ENCODE measurements at regions not wholly inside any gene's neighbourhood (a gene's known extent, or its start where the extent isn't known, plus 50 kb on each side); places are given as distances from the start of the nearest gene placed in this dataset.
A peak's percentile ranks its signal among the peaks of the same experiment; 100 is the strongest.

DNA sequence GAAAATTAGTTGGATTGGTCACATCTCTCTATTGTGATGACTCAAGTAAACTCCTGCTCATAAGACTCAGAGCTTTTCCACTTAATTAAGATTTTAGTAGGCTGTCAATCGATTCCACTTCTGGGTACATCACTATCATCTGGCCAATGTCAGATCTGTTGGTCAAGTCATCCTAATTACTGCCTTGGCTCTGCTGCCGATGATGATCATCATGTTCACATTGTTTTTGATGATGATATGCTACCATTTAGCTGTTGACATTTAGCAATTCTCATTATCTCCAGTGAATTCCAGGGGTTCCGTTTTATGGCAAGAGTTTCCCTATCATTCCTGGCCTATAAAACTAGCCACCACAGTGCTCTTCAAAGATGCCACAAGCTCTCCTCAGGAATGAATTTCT, 253.4 kb downstream of the IKZF2 start:
- Histone ChIP-seq H3K27me3 (replicated peaks; ENCODE audit: insufficient read depth) (no peaks in the 10 kb centered on the region), H3K36me3 (ENCODE audit: low read depth) (no peaks in the 10 kb centered on the region), H4K20me1 (ENCODE audit: insufficient read depth) (no peaks in the 10 kb centered on the region), H3K9me3 (ENCODE audit: low read depth) (no peaks in the 10 kb centered on the region), H3K27ac (no peak overlapping the region), H3K9me2 (ENCODE audit: insufficient read depth) (no peaks in the 10 kb centered on the region), H3F3A (ENCODE audit: insufficient read depth) (peaks cover 7% of the 10 kb centered on the region; the same call in 1 of the 2 replicates), H3K79me2 (ENCODE audit: insufficient read depth) (no peaks in the 10 kb centered on the region), H3K4me3 (no peak overlapping the region), H2AFZ (no peak overlapping the region), H3K9ac (no peak overlapping the region), H3K4me1 (ENCODE audit: insufficient read depth) (peaks cover 13% of the 10 kb centered on the region), H3K4me2 (ENCODE audit: unreplicated experiment) (peak overlapping the region; percentile 5)
- in situ Hi-C loops (cut with MboI): no loop called here
- TF ChIP-seq EZH2phosphoT487 (IDR thresholded peaks at IDR 0.05; ENCODE audit: insufficient read depth, low read depth): no peak
- 75 to 77% methylated on average over 3 of the region's 3 CpGs for WGBS, 2 experiments (ENCODE audit: low coverage in 1 of 2, low lambda C conversion rate in 2 of 2, missing lambda C conversion rate in 2 of 2)
- DNase-seq: no peak

DNA sequence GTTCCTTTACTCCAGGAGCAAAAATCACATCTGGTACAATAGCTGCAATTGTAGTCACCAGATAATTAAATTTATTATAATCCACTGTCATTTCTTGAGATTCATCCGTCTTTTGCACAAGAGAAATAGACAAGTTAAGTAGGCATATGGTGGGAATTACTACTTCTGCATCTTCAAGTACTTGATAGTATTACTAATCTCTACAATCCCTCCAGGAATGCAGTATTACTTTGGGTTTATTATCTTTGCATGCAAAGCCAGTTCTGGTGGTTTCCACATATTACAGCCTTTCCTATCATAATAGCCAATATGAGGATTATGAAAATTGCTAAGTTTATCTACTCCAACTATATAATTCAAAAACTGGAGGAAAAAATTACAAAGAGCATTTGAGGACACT, 254.1 kb downstream of the IKZF2 start:
- no peaks in the 10 kb centered on the region for H3K36me3 ChIP-seq (ENCODE audit: low read depth)
- 50 to 71% methylated on average over 1 of the region's 1 CpG for WGBS, 2 experiments (ENCODE audit: low coverage in 1 of 2, low lambda C conversion rate in 2 of 2, missing lambda C conversion rate in 2 of 2)

DNA sequence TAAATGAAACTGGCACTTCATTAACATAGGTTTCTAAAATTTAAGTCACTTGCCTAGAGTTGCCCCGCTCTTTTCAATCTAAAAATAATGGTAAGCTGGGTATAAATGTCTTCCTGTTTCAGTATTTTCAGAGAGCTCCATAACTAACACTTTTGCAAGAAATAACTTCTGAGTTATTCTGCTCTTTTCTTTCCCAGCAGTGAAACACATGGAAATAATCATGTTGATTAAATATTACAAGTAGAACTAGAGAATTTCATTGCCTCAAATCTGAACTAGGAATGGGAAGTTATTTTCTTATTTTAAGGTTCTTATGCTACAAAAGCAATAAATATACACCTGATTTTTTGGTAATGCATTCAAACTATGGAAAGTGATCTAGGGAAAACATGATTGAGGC, 257.4 kb downstream of the IKZF2 start:
- Histone ChIP-seq H3K27ac (no peak overlapping the region), H2AFZ (no peak overlapping the region), H3K9ac (no peak overlapping the region), H3F3A (ENCODE audit: insufficient read depth) (peaks cover 7% of the 10 kb centered on the region; the same call in 1 of the 2 replicates), H4K20me1 (ENCODE audit: insufficient read depth) (no peaks in the 10 kb centered on the region), H3K79me2 (ENCODE audit: insufficient read depth) (no peaks in the 10 kb centered on the region), H3K9me2 (ENCODE audit: insufficient read depth) (no peaks in the 10 kb centered on the region), H3K4me2 (ENCODE audit: unreplicated experiment) (no peak overlapping the region), H3K4me1 (ENCODE audit: insufficient read depth) (peaks cover 13% of the 10 kb centered on the region), H3K4me3 (no peak overlapping the region), H3K36me3 (ENCODE audit: low read depth) (no peaks in the 10 kb centered on the region), H3K27me3 (replicated peaks; ENCODE audit: insufficient read depth) (no peaks in the 10 kb centered on the region), H3K9me3 (ENCODE audit: low read depth) (no peaks in the 10 kb centered on the region)
- TF ChIP-seq EZH2 (IDR thresholded peaks at IDR 0.05; ENCODE audit: insufficient read depth, poor library complexity, severe bottlenecking): no peak
- TF ChIP-seq EZH2phosphoT487 (IDR thresholded peaks at IDR 0.05; ENCODE audit: insufficient read depth, low read depth): no peak
- 96 to 97% methylated on average over 1 of the region's 1 CpG for WGBS, 2 experiments (ENCODE audit: low coverage in 1 of 2, low lambda C conversion rate in 2 of 2, missing lambda C conversion rate in 2 of 2)
- in situ Hi-C loops (cut with MboI): no loop called here
- DNase-seq: no peak

More for the DNA sequence above, 254.1 kb downstream of the IKZF2 start:
- H3K79me2 ChIP-seq (ENCODE audit: insufficient read depth): no peaks in the 10 kb centered on the region
- H2AFZ ChIP-seq: no peak overlapping the region
- H3K4me3 ChIP-seq: no peak overlapping the region
- TF ChIP-seq EZH2phosphoT487 (IDR thresholded peaks at IDR 0.05; ENCODE audit: insufficient read depth, low read depth) (no peak), EZH2 (IDR thresholded peaks at IDR 0.05; ENCODE audit: insufficient read depth, poor library complexity, severe bottlenecking) (no peak)
- 0 out of 2 replicates have a peak overlapping the region, but pooled peaks have one; percentile 25 for H3K27ac ChIP-seq
- H3K4me2 ChIP-seq (ENCODE audit: unreplicated experiment): peak overlapping the region; percentile 5
- peaks cover 7% of the 10 kb centered on the region; the same call in 1 of the 2 replicates for H3F3A ChIP-seq (ENCODE audit: insufficient read depth)
- no peaks in the 10 kb centered on the region for H3K27me3 ChIP-seq (replicated peaks; ENCODE audit: insufficient read depth)
- DNase-seq: peak; percentile 56
- H3K9me2 ChIP-seq (ENCODE audit: insufficient read depth): no peaks in the 10 kb centered on the region
- H3K4me1 ChIP-seq (ENCODE audit: insufficient read depth): peaks cover 13% of the 10 kb centered on the region
- H4K20me1 ChIP-seq (ENCODE audit: insufficient read depth): no peaks in the 10 kb centered on the region
- no peak overlapping the region for H3K9ac ChIP-seq
- in situ Hi-C loops (cut with MboI): no loop called here
- H3K9me3 ChIP-seq (ENCODE audit: low read depth): no peaks in the 10 kb centered on the region

DNA sequence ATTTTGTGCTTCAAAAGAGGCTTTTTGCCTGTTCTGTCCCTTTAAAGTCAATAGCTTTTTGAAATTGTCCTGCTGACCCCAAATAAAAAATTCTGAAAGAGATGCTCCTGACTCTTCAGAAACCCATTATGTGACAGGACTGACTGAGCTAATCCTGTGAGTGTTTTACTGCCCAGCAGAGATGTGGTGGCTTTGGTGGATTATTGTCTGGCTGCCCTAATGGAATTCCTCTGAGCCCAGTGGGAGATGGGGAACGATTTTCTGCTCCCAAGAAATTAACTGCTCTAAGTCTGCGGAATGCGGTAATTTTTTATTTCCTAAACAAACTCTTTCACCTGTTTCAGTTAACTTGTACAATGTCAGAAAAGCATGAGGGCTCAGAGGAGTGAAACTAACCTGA, 258.2 kb downstream of the IKZF2 start:
- no peak for DNase-seq
- Histone ChIP-seq H3K4me2 (ENCODE audit: unreplicated experiment) (no peak overlapping the region), H3K27ac (no peak overlapping the region), H4K20me1 (ENCODE audit: insufficient read depth) (no peaks in the 10 kb centered on the region), H3K27me3 (replicated peaks; ENCODE audit: insufficient read depth) (no peaks in the 10 kb centered on the region), H3K4me1 (ENCODE audit: insufficient read depth) (peaks cover 13% of the 10 kb centered on the region), H3K79me2 (ENCODE audit: insufficient read depth) (no peaks in the 10 kb centered on the region), H3F3A (ENCODE audit: insufficient read depth) (peaks cover 7% of the 10 kb centered on the region; the same call in 1 of the 2 replicates), H3K4me3 (no peak overlapping the region), H3K9me3 (ENCODE audit: low read depth) (no peaks in the 10 kb centered on the region), H2AFZ (no peak overlapping the region), H3K36me3 (ENCODE audit: low read depth) (no peaks in the 10 kb centered on the region), H3K9ac (no peak overlapping the region), H3K9me2 (ENCODE audit: insufficient read depth) (no peaks in the 10 kb centered on the region)
- no peak for TF ChIP-seq EZH2 (IDR thresholded peaks at IDR 0.05; ENCODE audit: insufficient read depth, poor library complexity, severe bottlenecking)
- no peak for TF ChIP-seq EZH2phosphoT487 (IDR thresholded peaks at IDR 0.05; ENCODE audit: insufficient read depth, low read depth)
- 75 to 80% methylated on average over 3 of the region's 3 CpGs for whole genome bisulfite sequencing, 2 experiments (ENCODE audit: low coverage in 1 of 2, low lambda C conversion rate in 2 of 2, missing lambda C conversion rate in 2 of 2)
- in situ Hi-C loops (cut with MboI): no loop called here

DNA sequence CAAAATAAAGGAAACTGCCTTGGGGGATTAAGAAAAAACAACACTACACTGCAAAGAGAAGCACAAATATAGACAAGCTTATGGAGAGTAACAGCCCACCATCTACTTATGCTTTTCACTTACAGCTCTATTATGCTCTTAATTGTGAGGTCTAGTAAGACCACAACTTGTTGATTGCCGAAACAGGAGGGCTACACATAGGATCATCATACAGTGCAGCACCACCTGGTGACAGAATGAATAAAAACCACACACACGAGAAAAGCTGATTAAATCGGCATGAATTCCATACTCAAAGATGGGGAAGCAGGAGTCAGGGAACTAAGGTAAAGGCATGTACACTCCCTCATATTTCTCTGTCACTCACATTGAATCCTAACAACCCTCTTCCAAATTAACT, 259.2 kb downstream of the IKZF2 start:
- H3K27ac ChIP-seq: no peak overlapping the region
- TF ChIP-seq EZH2 (IDR thresholded peaks at IDR 0.05; ENCODE audit: insufficient read depth, poor library complexity, severe bottlenecking) (no peak), EZH2phosphoT487 (IDR thresholded peaks at IDR 0.05; ENCODE audit: insufficient read depth, low read depth) (no peak)
- DNase-seq: peak; percentile 63
- H3K79me2 ChIP-seq (ENCODE audit: insufficient read depth): no peaks in the 10 kb centered on the region
- H3K4me3 ChIP-seq: no peak overlapping the region
- H3K4me1 ChIP-seq (ENCODE audit: insufficient read depth): peaks cover 3% of the 10 kb centered on the region; the same call in 1 of the 2 replicates
- H3K9ac ChIP-seq: no peak overlapping the region
- H3K9me2 ChIP-seq (ENCODE audit: insufficient read depth): no peaks in the 10 kb centered on the region
- no peaks in the 10 kb centered on the region for H3K36me3 ChIP-seq (ENCODE audit: low read depth)
- H3K4me2 ChIP-seq (ENCODE audit: unreplicated experiment): peak overlapping the region; percentile 26
- in situ Hi-C loops (cut with MboI): no loop called here
- H3K27me3 ChIP-seq (replicated peaks; ENCODE audit: insufficient read depth): no peaks in the 10 kb centered on the region
- H3K9me3 ChIP-seq (ENCODE audit: low read depth): no peaks in the 10 kb centered on the region
- H2AFZ ChIP-seq: peak overlapping the region; percentile 67
- 16 to 23% methylated on average over 3 of the region's 3 CpGs for WGBS, 2 experiments (ENCODE audit: low coverage in 1 of 2, low lambda C conversion rate in 2 of 2, missing lambda C conversion rate in 2 of 2)
- H3F3A ChIP-seq (ENCODE audit: insufficient read depth): 0 out of 2 replicates have a peak, but pooled peaks cover 1% of the 10 kb centered on the region
- no peaks in the 10 kb centered on the region for H4K20me1 ChIP-seq (ENCODE audit: insufficient read depth)
